ENCODE measurements at regions not wholly inside any gene's neighbourhood (a gene's known extent, or its start where the extent isn't known, plus 50 kb on each side); places are given as distances from the start of the nearest gene placed in this dataset.

- no peak for ATAC-seq
- BruUV-seq (replicated peaks) = no TSS peak
- Histone ChIP-seq H3K4me1 (ENCODE audit: control insufficient read depth, insufficient read depth, low read length) (no peaks in the 10 kb centered on the region), H3K36me3 (ENCODE audit: control insufficient read depth, insufficient read depth, low read length) (no peaks in the 10 kb centered on the region), H3K27ac (ENCODE audit: low read length) (no peak overlapping the region), H3K27me3 (ENCODE audit: control insufficient read depth, insufficient read depth, low read length) (no peaks in the 10 kb centered on the region), H3K9me3 (ENCODE audit: control insufficient read depth, insufficient read depth, low read depth, low read length) (no peaks in the 10 kb centered on the region), H3K4me3 (ENCODE audit: low read depth in 2 of 2, low read length in 2 of 2) (no peak overlapping the region)
- POLR2A ChIA-PET = no interaction called here
- CTCF ChIA-PET = no interaction called here
- no peak for DNase-seq (ENCODE audit: low read depth, low spot score)
- intact Hi-C loops (cut with micrococcal nuclease; ENCODE audit: unreplicated experiment) (no loop called here), in situ Hi-C loops (cut with HindIII; ENCODE audit: low pct_unique_long_range_greater_than_20kb, low sequenced_read_pairs) (no loop called here)
- no peak for TF ChIP-seq POLR2AphosphoS5 (IDR thresholded peaks at IDR 0.05; ENCODE audit: low read depth, low read length)
- TF ChIP-seq REST (IDR thresholded peaks at IDR 0.05; ENCODE audit: insufficient read depth in 1 of 2, low read depth in 2 of 2, low read length in 1 of 2) = no peak
Measured at GRCh38 chr2:14866736-14867352, 234.3 kb downstream of the LRATD1 start.

- DNase-seq (ENCODE audit: low read depth, low spot score) (no peak), ATAC-seq (no peak)
- in situ Hi-C loops (cut with HindIII; ENCODE audit: low pct_unique_long_range_greater_than_20kb, low sequenced_read_pairs) = no loop called here
- no peak overlapping the region for H3K27ac ChIP-seq (ENCODE audit: low read length)
- POLR2A ChIA-PET = no interaction called here
- no peaks in the 10 kb centered on the region for H3K9me3 ChIP-seq (ENCODE audit: control insufficient read depth, insufficient read depth, low read depth, low read length)
- H3K4me1 ChIP-seq (ENCODE audit: control insufficient read depth, insufficient read depth, low read length) = no peaks in the 10 kb centered on the region
- no peaks in the 10 kb centered on the region for H3K36me3 ChIP-seq (ENCODE audit: control insufficient read depth, insufficient read depth, low read length)
- CTCF ChIA-PET = no interaction called here
- H3K27me3 ChIP-seq (ENCODE audit: control insufficient read depth, insufficient read depth, low read length) = no peaks in the 10 kb centered on the region
- H3K4me3 ChIP-seq (ENCODE audit: low read depth in 2 of 2, low read length in 2 of 2) = no peak overlapping the region
- intact Hi-C loops (cut with micrococcal nuclease; ENCODE audit: unreplicated experiment) = no loop called here
- TF ChIP-seq POLR2AphosphoS5 (IDR thresholded peaks at IDR 0.05; ENCODE audit: low read depth, low read length) = no peak
- no peak for TF ChIP-seq REST (IDR thresholded peaks at IDR 0.05; ENCODE audit: insufficient read depth in 1 of 2, low read depth in 2 of 2, low read length in 1 of 2)
- TF ChIP-seq CTCF (IDR thresholded peaks at IDR 0.05) = no peak
- TF ChIP-seq SIN3A (IDR thresholded peaks at IDR 0.05; ENCODE audit: borderline replicate concordance, insufficient read depth, low read depth, low read length) = no peak
- no peak for TF ChIP-seq TCF7L2 (IDR thresholded peaks at IDR 0.05; ENCODE audit: low read depth, low read length)
- BruUV-seq (replicated peaks) = no TSS peak
Measured at GRCh38 chr2:14867853-14868252, 235.3 kb downstream of the LRATD1 start.

Data from Panc1 (cell line).